Ascending aorta (tissue), 2 donors: ENCODE measurements at regions not wholly inside any gene's neighbourhood (a gene's known extent, or its start where the extent isn't known, plus 50 kb on each side); places are given as distances from the start of the nearest gene placed in this dataset.

Source experiments
- DNase-seq, 2 donors: peaks; one replicate each; pipeline ENCODE4 v3.0.0-alpha.2; 2019; ENCODE audit warnings: low spot score in 2 of 2
- H3K27ac ChIP-seq, 2 donors: fragments of 200-600 bp; sonication (generic); one replicate each; pipeline ENCODE4 v1.5.1; 2016 to 2017; ENCODE audit warnings: mild to moderate bottlenecking in 1 of 2
- H3K27me3 ChIP-seq: fragments of 200-600 bp; sonication (generic); one replicate; pipeline ENCODE4 v1.5.1; 2017
- H3K36me3 ChIP-seq, 2 donors: fragments of 200-600 bp; sonication (generic); one replicate each; pipeline ENCODE4 v1.5.1; 2016
- H3K4me1 ChIP-seq, 2 donors: fragments of 200-600 bp; sonication (generic); one replicate each; pipeline ENCODE4 v1.5.1; 2016 to 2017; ENCODE audit warnings: mild to moderate bottlenecking in 1 of 2
- H3K4me3 ChIP-seq, 2 donors: fragments of 200-600 bp; sonication (generic); one replicate each; pipeline ENCODE4 v1.5.1; 2016 to 2017; ENCODE audit warnings: mild to moderate bottlenecking in 1 of 2
- H3K9me3 ChIP-seq, 2 donors: fragments of 200-600 bp; sonication (generic); one replicate each; pipeline ENCODE4 v1.5.1; 2016
- intact Hi-C: fragments of 100-400 bp; cut with DNase I; formaldehyde crosslinking; loops from one replicate; pipeline ENCODE4 v1.15.1; 2023
- TF ChIP-seq, protein P1 (sequence below), 3 experiments: fragments of 200-600 bp in 2 of 3; fragments of 450-650 bp in 1 of 3; sonication (generic) in 2 of 3; IDR thresholded peaks; one replicate each; pipeline ENCODE4 v1.5.1; 2016 to 2019; ENCODE audit warnings: antibody characterized with exemption in 3 of 3, mild to moderate bottlenecking in 1 of 3, moderate library complexity in 1 of 3

DNA sequence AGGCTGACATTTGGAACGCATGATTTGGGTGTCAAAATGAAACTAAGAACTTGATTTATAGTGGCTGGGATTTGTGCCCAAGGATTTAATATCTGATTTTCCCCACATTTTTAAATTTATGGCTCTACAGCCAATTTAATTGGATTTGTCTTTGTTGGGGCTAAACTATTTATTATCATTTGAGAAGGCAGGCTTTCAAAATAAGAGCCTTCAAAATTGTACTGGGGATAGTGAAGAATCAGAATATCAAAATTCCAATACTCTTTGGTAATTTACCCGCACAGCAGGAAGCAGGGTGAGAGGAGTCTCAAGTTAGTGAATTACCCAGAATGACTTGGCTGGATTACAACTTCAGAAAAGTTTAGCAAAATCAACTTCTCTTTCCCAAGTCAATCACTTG is 278.1 kb downstream of the LRATD1 start:
- Histone ChIP-seq H3K4me3 (no peak overlapping the region), H3K27ac (no peak overlapping the region), H3K27me3 (no peaks in the 10 kb centered on the region), H3K36me3 (no peaks in the 10 kb centered on the region), H3K4me1 (no peaks in the 10 kb centered on the region), H3K9me3 (no peaks in the 10 kb centered on the region)
- no peak for DNase-seq
- intact Hi-C loops, result no loop called here
- TF ChIP-seq, protein P1, sequence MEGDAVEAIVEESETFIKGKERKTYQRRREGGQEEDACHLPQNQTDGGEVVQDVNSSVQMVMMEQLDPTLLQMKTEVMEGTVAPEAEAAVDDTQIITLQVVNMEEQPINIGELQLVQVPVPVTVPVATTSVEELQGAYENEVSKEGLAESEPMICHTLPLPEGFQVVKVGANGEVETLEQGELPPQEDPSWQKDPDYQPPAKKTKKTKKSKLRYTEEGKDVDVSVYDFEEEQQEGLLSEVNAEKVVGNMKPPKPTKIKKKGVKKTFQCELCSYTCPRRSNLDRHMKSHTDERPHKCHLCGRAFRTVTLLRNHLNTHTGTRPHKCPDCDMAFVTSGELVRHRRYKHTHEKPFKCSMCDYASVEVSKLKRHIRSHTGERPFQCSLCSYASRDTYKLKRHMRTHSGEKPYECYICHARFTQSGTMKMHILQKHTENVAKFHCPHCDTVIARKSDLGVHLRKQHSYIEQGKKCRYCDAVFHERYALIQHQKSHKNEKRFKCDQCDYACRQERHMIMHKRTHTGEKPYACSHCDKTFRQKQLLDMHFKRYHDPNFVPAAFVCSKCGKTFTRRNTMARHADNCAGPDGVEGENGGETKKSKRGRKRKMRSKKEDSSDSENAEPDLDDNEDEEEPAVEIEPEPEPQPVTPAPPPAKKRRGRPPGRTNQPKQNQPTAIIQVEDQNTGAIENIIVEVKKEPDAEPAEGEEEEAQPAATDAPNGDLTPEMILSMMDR (IDR thresholded peaks at IDR 0.05), result no peak

- intact Hi-C loops, result no loop called here
- Histone ChIP-seq H3K4me1 (no peaks in the 10 kb centered on the region), H3K4me3 (no peak overlapping the region), H3K36me3 (no peaks in the 10 kb centered on the region), H3K27ac (no peak overlapping the region), H3K27me3 (no peaks in the 10 kb centered on the region), H3K9me3 (no peaks in the 10 kb centered on the region)
- DNase-seq, result no peak
- TF ChIP-seq, protein P1 (IDR thresholded peaks at IDR 0.05), result no peak
Observed at GRCh38 chr2:14915983-14916382, 283.5 kb downstream of the LRATD1 start.

- Histone ChIP-seq H3K4me3 (no peak overlapping the region), H3K36me3 (no peaks in the 10 kb centered on the region), H3K9me3 (no peaks in the 10 kb centered on the region), H3K27ac (no peak overlapping the region), H3K4me1 (no peaks in the 10 kb centered on the region), H3K27me3 (no peaks in the 10 kb centered on the region)
- intact Hi-C loops, result no loop called here
- DNase-seq, result no peak
- TF ChIP-seq, protein P1 (IDR thresholded peaks at IDR 0.05), result no peak
Observed at GRCh38 chr2:14923820-14924580, 291.5 kb downstream of the LRATD1 start.

DNA sequence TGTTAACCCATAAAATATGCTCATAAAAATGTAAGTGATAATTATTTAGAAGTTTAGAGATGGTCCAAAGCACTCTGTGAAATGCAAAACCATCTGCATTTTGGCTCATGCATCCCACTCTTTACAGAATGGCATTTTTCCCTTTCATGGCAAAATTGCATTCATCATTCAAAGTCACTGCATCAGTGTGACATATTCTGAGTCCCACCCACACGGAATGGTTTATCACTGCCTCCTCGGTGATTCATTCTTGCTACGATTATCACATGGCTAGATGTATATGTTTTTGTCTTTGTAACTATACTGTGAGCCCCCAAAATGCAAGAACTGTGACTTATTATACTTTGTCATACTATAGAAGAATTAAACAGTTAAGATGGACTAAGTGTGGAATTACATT is 293.0 kb downstream of the LRATD1 start:
- TF ChIP-seq, protein P1 (IDR thresholded peaks at IDR 0.05), result no peak
- H3K4me3 ChIP-seq, result no peak overlapping the region
- H3K9me3 ChIP-seq, result no peaks in the 10 kb centered on the region
- H3K27me3 ChIP-seq, result no peaks in the 10 kb centered on the region
- no peaks in the 10 kb centered on the region for H3K36me3 ChIP-seq
- DNase-seq, result no peak
- H3K4me1 ChIP-seq, result no peaks in the 10 kb centered on the region
- intact Hi-C loops, result no loop called here
- no peak overlapping the region for H3K27ac ChIP-seq

DNA sequence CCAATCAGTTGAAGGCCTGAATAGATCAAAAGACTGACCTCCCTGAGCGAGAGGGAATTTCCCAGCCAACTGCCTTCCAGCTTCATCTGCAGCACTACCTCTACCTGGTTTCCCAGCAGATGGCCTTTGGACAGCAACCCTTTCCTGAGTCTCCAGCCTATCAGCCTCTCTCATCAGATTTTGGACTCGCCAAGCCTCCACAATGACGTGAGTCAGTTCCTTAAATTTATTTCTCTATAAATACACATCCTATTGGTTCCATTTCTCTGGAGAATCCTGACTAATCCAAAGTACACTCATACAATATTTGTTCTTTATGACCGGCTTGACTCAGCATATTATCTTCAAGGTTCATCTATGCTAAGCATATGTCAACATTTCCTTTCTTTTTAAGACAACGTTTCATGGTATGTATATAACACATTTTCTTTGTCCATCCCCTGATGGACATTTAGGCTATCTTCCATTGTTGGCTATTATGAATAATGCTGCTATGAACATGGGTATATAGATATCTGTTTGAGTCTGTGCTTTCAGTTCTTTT is 294.6 kb downstream of the LRATD1 start:
- no peak for DNase-seq
- Histone ChIP-seq H3K4me3 (no peak overlapping the region), H3K9me3 (no peaks in the 10 kb centered on the region), H3K4me1 (no peaks in the 10 kb centered on the region), H3K27me3 (no peaks in the 10 kb centered on the region), H3K36me3 (no peaks in the 10 kb centered on the region), H3K27ac (no peak overlapping the region)
- intact Hi-C loops, result no loop called here
- TF ChIP-seq, protein P1 (IDR thresholded peaks at IDR 0.05), result no peak
